GM19328 (cell line): ENCODE measurements at regions not wholly inside any gene's neighbourhood (a gene's known extent, or its start where the extent isn't known, plus 50 kb on each side); places are given as distances from the start of the nearest gene placed in this dataset.
"Not testable (repeated sequence)": the region's sequence is repeated elsewhere in the genome, so short reads cannot be mapped to it uniquely, and the experiment has no call there.

ENCODE experiments used
- ATAC-seq: cut with Tn5 transposase; IDR thresholded peaks from one replicate; pipeline ENCODE4 v1.9.1; 2021; ENCODE audit warnings: mild to moderate bottlenecking, moderate library complexity; ENCODE audit not compliant: unreplicated experiment

DNA sequence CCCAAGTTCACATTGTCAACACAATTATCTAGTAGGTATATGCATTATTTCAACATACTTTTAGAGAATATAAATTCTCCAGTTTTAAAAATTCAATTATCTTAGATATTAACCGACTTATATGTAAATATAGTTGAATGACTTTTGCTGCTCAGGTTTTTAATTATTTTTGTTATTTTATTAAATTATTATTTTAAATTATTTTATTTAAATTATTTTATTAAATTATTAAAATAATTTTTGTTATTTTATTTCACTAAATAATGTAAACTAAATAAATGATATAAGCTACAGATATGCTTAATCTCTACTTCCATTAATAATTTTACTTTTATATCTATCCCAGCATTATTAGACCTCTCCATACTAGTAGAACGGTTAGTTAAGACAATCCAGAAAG is 544.3 kb upstream of the ARRDC3 start:
- no peak for ATAC-seq

- no peak for ATAC-seq
Observed at GRCh38 chr5:91925249-91925648, 542.1 kb upstream of the ARRDC3 start.

DNA sequence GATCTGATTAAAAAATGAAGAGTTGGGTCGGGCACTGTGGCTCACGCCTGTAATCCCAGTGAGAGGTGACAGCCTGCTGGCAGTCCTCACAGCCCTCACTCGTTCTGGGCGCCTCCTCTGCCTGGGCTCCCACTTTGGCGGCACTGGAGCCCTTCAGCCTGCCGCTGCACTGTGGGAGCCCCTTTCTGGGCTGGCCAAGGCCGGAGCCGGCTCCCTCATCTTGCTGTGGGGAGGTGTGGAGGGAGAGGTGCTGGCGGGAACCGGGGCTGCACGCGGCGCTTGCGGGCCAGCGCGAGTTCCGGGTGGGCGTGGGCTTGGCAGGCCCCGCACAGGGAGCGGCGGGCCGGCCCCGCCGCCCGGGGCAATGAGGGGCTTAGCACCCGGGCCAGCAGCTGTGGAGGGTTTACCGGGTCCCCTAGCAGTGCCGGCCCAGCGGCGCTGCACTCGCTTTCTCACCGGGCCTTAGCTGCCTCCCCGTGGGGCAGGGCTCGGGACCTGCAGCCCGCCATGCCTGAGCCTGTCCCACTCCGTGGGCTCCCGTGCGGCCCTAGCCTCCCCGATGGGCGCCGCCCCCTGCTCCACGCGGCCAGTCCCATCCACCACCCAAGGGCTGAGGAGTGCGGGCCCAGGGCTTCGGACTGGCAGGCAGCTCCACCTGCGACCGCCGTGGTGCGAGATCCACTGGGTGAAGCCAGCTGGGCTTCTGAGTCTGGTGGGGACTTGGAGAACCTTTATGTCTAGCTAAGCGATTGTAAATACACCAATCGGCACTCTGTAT is 534.1 kb upstream of the ARRDC3 start:
- ATAC-seq, result not testable (repeated sequence)

GRCh38 chr5:91910655-91911054 is 527.5 kb upstream of the ARRDC3 start:
- no peak for ATAC-seq

GRCh38 chr5:91910247-91910646 is 527.1 kb upstream of the ARRDC3 start:
- no peak for ATAC-seq

DNA sequence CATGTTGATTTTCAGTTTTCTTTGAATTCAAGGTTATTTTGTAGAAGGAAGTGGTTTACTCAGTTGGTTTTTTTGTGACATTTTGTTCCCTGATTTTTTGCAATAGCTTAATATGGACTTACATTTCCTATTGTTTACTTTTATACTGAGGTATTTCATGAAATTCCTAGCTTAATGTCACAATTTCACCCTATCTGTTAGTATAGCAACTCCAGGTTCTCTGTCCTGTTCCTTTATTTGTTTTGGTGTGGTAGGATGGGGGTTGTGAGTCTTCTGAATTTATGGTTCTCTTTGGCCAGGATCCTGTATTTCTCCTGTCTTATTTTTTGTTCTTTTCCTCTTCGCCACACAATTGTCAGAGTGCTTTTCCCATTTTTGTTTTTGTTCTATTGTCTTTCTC is 523.4 kb upstream of the ARRDC3 start:
- ATAC-seq, result no peak

- ATAC-seq, result no peak
Observed at GRCh38 chr5:91906027-91906426, 522.9 kb upstream of the ARRDC3 start.

DNA sequence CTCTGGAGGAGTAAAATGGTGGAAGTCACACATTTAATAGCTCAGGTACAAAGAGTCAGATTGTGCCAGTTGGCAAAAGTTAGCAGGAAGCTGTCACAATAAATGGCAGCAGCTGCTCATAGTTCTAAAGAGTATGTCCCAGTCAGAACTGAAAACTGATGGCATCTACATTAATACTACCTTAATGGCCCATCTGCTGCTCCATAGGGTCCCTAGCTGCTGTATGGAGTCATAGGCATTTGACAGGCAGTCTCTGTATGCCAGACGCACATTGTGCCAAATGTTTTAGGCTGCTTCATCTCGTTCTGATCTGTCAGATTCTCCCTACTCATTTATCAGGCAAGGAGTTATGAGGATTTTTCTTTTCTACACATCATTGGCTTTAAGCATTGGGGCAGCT is 515.8 kb upstream of the ARRDC3 start:
- no peak for ATAC-seq

GRCh38 chr5:91898019-91898418 is 514.9 kb upstream of the ARRDC3 start:
- ATAC-seq, result no peak

- no peak for ATAC-seq
Observed at GRCh38 chr5:91888810-91889209, 505.7 kb upstream of the ARRDC3 start.

- ATAC-seq, result no peak
Observed at GRCh38 chr5:91885291-91886265, 502.5 kb upstream of the ARRDC3 start.

- no peak for ATAC-seq
Observed at GRCh38 chr5:91884036-91884435, 500.9 kb upstream of the ARRDC3 start.

DNA sequence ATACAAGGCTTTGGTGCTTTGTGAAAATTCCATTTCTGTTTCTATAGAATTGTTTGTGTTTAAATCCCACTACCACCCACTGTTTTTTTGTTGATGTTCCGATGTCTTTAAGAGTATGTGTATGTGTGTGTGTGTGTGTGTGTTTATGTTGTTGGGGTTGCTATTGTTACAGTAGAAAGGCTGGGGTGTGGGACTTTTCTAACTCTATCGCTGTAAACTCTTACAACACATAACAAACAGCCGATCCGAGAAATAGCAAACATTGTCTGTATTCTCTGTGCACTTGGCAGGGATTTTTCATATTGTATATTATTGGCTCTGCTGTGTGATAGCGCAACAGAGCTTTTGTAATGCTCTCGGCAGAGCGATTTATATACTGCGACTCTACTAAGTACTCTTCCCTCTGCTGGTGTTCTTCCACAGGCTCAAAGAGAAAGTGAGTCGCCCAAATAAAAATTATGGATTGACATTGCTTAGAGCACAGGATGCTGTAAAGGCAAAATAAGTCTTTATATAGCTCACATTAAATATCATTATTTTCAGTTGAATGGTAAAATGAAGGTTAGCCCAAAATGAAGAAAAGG is 492.2 kb upstream of the ARRDC3 start:
- ATAC-seq, result no peak

DNA sequence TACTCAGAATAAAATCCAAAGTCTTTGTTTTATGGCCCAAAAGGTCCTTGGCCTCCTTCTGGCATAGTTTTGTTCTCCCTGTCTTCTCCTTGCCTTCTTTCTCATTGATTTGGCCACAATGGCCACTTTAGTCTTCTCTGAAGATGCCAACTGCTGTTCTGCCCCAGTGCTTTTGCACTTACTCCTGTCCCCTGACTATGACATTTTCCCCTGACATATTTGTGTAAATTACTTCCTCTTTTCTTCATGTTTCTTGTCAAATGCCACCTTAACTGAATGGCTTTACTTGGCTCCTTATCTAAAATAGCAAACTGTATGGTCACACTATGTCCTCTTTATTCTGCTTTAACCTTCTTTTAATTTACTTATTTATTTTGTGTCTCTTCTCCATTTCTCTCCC is 484.7 kb upstream of the ARRDC3 start:
- no peak for ATAC-seq

- ATAC-seq, result no peak
Observed at GRCh38 chr5:91865915-91866314, 482.8 kb upstream of the ARRDC3 start.

- ATAC-seq, result no peak
Observed at GRCh38 chr5:91864962-91865361, 481.8 kb upstream of the ARRDC3 start.

DNA sequence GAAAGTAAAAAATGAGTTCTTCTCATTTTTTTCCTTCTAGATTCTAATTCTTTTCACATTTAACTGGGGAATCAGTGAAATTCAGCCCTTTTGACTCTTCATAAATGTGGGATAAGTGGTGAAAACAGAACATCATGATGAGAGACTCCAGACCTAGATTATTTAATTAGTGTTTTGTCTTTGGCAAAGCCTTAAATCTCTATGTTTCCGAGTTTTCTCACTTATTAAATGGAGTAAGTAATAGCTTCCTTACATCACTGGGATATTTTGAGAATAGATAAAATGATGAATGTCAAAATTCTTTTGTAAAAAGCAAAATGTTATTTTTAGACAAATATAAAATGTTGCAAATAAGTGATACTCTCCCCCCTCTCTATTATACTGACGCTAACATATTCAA is 468.6 kb upstream of the ARRDC3 start:
- ATAC-seq, result no peak

DNA sequence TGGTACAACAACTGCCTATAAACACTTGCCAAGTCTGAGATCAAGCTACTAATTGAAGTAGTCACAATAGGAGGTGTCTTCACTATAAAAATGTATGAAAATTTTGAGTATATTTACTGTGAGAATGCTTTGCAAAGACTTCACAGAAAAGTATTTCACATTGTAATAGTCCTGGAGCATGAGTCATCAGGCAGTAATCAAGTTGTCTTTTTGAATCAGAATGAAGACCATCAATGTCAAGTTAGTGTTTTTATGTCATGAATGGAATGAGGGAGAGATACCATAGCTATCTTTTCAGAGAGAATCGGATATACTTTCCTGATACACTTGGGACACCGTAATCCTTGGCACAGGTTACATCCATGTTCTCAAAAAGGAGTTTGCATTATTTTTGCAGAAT is 466.9 kb upstream of the ARRDC3 start:
- no peak for ATAC-seq

- no peak for ATAC-seq
Observed at GRCh38 chr5:91849069-91849468, 466.0 kb upstream of the ARRDC3 start.

GRCh38 chr5:91848453-91848852 is 465.3 kb upstream of the ARRDC3 start:
- no peak for ATAC-seq

GRCh38 chr5:91841423-91841822 is 458.3 kb upstream of the ARRDC3 start:
- ATAC-seq, result no peak

GRCh38 chr5:91840412-91840811 is 457.3 kb upstream of the ARRDC3 start:
- no peak for ATAC-seq
